CD4-positive, alpha-beta T cell treated with Interleukin-12 subunit alpha and Interleukin-12 subunit beta, for 1 hour (primary cell): ENCODE measurements at regions not wholly inside any gene's neighbourhood (a gene's known extent, or its start where the extent isn't known, plus 50 kb on each side); places are given as distances from the start of the nearest gene placed in this dataset.
"Not testable (repeated sequence)": the region's sequence is repeated elsewhere in the genome, so short reads cannot be mapped to it uniquely, and the experiment has no call there.

ENCODE experiments used
- DNase-seq: peaks from one replicate; pipeline ENCODE4 v3.0.0-alpha.2; 2020

DNA sequence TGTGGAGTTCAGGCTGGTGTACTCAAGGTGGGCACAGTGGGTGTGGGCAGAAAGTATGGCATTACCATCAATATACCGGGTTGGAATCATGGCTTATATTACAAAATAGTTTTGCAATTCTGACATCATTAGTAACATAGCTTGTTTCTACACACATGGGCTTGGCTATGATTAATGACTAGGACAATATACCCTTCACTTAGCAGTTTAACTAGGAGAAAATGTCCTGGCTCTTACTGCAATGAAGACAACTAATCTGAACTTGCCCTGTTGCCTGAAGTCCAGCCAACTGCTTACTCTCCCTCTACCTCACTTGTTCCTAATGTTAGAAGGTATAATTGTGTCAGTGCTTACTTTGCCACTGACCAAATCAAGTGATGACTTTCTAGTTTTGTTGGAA lies 612.5 kb downstream of the EFNA5 start:
- no peak for DNase-seq

DNA sequence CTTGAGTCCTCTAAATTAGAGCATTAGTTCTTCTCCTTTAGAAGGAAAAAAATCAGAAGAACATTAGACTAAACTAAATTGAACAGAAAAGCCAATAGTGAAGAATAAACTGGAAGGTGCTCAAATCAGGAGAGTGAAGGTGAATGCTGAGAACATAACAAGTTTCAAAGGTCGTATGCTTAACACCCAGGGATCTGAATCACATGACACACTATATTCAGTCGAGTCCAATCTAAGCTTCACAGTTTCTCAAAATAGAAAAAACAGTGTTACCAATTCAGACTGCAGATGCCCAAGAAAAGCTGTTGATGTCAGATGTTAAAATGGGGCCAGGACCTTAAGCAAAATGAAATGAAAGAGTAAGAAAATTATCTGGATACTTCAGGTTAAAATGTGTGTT lies 614.5 kb downstream of the EFNA5 start:
- DNase-seq: no peak

GRCh38 chr5:107047048-107047447 lies 623.7 kb downstream of the EFNA5 start:
- DNase-seq: no peak

- no peak for DNase-seq
These were observed 627.1 kb downstream of the EFNA5 start for GRCh38 chr5:107043665-107044064.

DNA sequence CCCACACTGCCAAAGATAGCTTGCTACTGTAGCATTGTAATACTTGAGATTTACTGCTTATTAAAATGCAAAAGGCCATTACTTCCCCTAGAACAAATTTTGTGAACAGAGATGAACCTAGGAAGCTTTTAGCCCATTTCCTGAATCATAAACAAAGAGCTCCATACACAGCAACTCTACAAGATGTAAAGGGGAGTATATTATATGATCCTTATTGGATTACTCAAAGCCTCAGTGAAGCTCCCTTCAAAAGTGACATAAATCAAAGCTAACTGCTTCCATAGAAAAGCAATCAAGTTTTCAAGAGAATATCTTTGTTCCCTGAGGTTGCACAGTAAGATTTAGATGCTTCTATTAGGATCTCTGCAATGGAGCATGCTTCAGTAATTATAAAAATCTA lies 629.8 kb downstream of the EFNA5 start:
- no peak for DNase-seq

DNA sequence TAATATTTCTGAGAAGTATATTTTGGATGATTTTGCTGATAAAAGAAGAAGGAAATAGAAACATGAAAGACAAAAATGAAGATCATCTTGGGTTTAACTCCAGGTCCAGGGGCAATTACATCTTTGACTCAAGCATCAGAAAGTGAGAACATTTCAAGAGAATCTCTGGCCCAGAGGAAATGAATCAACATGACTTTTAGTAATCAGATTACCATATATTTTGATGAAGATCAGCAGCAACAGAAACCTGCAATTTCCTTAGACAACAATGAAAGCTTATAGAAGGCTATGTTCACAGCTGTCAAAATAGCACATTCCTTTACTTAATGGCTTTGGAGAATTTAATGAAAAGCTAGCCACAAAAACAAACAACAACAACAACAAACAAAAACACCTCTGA lies 638.1 kb downstream of the EFNA5 start:
- no peak for DNase-seq

GRCh38 chr5:107028938-107029337 lies 641.8 kb downstream of the EFNA5 start:
- DNase-seq: no peak

- DNase-seq: no peak
These were observed 644.8 kb downstream of the EFNA5 start for GRCh38 chr5:107025712-107026497.

- no peak for DNase-seq
These were observed 647.0 kb downstream of the EFNA5 start for GRCh38 chr5:107023732-107024131.

DNA sequence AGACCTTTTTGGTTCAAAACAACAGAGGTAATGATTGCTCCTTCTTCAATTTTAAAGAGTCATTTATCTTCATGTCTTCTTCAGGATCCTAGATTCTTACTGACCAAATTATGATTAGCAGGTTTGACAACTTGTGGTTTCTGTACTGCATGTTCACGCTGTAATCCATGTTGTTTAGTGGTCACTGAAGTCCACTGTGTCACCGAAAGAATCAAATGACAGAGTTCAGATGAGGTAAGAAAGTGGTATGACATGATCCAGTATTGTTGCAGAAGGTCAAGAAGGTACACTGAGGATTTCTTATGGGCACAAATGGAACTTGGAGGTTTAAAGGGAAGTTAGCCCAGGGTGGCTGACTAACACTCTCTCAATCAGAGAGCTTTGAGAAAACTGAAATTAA lies 649.2 kb downstream of the EFNA5 start:
- no peak for DNase-seq

DNA sequence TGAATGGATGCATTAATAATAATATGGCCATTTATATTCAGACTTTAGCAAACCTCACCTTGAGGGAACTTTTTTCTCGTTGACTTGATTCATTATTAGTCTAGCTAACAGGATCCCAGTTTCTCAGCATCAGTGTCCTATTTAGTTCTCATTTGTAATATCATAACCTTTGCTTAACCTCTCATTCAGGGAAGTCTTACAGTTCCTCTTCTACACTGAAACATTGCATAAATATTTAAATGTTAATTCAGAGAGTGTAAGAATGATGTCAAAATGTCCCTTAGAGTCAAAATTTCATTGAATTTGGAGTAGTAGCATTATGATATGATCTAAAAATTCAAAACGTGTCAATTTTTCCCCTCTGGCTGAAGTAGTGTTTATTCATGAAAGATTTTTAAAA lies 650.1 kb downstream of the EFNA5 start:
- DNase-seq: no peak

DNA sequence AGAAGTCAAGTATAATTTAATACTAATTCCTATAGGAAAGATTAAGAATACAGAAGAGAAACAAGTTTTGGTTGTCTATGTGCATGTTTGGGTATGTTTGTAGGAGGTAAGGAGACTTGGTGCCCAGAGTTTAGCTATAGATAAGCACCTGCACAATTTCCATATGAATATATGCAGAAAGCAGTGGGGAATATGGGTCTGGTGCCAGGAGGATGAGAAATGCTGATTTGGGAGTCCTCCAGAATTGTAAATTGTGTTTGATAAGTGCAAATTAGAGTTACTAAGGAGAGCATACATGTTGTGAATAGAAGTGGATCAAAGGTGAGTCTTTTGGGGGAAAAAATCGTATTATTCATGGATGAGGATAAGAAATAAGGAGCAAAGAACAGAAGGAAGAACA lies 653.1 kb downstream of the EFNA5 start:
- no peak for DNase-seq

DNA sequence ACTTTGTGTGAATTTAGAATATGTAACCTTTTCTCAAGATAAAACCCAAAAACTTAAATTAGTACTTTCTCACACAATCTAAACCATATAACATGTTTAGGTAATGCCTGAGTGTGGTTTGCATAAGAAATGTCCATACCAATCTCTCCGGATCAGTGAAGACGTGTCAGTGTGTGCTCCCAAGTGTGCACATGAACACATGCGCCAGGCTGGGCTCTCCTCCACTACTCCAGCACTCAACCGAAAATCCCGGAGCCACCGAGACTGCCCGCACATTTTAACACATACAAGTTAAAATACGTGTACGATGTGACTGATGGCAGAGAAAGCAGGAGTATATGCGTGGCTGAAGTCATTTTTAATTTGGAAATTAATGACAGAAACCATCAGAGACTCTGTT lies 658.4 kb downstream of the EFNA5 start:
- no peak for DNase-seq

DNA sequence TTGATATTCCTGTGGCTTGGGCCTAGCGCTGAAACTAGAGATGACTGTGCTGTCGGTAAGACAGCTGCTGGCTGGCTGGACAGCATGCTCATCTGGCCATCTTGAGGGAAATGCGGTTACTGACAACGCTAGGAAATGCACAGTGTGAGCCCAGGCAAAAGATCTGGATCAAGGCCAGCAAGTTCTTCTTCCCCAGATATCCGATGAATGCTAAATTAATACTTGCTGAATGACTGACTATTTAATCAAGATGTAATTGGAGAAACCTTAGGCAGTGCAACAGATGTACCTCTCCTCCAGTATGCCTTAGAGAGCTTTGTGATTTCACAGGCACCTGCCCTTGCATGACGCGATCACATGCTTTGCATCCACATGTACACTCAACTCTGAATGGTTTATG lies 659.1 kb downstream of the EFNA5 start:
- DNase-seq: no peak

DNA sequence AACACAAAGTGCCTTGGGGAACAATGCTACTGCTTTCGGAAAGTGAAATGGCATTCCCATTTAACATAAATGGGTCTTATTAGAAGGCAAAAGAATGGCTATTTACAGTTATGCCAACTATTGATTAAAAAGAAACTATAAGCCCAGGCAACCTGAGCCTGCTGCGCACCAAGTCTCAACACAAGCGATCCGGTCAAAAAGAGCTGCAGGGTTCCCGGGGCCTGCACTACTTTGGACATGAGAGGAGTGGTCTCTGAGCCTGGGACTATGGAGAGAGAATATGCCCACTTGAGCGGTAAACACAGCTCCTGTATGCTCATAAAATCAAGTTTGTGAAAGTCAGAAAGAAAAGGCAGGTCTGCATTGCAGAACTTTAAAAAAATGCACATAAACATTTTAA lies 660.7 kb downstream of the EFNA5 start:
- no peak for DNase-seq

GRCh38 chr5:107005653-107006052 lies 665.1 kb downstream of the EFNA5 start:
- DNase-seq: no peak

DNA sequence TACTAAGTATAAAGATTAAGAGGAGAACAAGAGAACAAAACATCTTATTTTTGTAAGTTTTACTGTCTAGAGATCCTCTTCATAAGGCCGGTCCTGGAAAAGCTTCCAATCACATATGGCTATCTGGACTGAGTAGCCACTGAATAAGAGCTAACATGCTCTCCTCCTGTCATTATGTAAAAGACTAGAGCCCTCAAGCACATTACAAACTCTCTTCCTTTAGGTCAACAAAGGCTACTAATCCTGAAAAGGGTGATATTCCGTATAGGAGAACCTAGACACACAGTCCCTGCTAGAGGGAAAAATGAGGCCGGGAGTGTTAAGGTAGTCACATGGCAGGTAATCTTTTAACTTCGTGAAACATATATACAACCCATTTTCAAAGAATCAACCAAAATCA lies 665.6 kb downstream of the EFNA5 start:
- no peak for DNase-seq

GRCh38 chr5:107002115-107002514 lies 668.6 kb downstream of the EFNA5 start:
- no peak for DNase-seq

DNA sequence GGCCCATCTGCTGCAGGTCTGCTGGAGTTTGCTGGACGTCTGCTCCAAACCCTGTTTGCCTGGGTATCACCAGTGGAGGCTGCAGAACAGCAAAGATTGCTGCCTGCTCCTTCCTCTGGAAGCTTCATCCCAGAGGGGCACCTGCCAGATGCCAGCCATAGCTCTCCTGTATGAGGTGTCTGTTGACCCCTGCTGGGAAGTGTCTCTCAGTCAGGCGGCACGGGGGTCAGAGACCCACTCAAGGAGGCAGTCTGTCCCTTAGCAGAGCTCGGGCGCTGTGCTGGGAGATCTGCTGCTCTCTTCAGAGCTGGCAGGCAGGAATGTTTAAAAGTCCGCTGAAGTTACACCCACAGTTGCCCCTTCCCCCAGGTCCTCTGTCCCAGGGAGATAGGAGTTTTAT lies 671.2 kb downstream of the EFNA5 start:
- DNase-seq: not testable (repeated sequence)

DNA sequence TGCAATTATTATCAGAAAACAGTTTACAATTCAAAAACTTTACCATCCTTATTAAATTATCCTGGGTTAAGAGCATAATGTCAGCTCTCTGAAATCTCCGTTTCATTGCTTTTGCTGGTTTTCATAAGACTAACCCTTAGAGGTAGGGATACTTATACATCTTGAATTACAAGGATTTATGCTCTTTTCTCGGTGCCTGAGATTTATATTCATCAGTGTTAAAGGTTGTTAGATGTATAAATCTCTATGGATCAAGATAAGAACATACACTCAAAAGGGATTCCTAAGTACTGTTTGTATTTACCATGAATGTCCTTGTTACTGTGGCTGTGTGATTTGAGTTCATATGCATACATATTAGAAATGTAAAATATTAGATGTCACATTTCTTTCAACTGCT lies 684.7 kb downstream of the EFNA5 start:
- DNase-seq: no peak

DNA sequence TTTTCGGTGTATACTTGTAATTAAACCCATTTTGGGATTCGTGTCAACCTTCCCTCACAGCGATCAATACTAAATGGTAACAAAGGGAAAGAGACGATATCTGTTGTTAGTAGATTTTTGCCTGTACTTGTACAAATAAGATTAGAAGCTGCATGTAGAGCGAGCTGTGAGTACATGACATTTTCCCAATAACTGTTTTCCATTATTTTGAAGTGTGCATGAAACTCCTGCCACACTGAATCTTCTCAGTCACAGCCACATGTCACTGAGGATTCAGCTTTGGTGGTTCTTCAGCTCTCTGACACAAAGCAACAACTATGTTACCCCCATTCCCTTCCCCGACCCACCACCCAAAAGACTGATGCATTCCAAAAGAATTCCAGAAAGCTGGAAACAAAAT lies 685.6 kb downstream of the EFNA5 start:
- DNase-seq: no peak

- not testable (repeated sequence) for DNase-seq
These were observed 691.6 kb downstream of the EFNA5 start for GRCh38 chr5:106979178-106979577.

GRCh38 chr5:106978582-106979165 lies 692.1 kb downstream of the EFNA5 start:
- not testable (repeated sequence) for DNase-seq

GRCh38 chr5:106976363-106976762 lies 694.4 kb downstream of the EFNA5 start:
- DNase-seq: no peak

- no peak for DNase-seq
These were observed 696.5 kb downstream of the EFNA5 start for GRCh38 chr5:106974272-106974671.
